ENCODE measurements at regions not wholly inside any gene's neighbourhood (a gene's known extent, or its start where the extent isn't known, plus 50 kb on each side); places are given as distances from the start of the nearest gene placed in this dataset.

- no peak for DNase-seq (ENCODE audit: unreplicated experiment)
- no peak for TF ChIP-seq CTCF (IDR thresholded peaks at IDR 0.05; ENCODE audit: unreplicated experiment)
- Mint-ChIP-seq H3K4me3 (ENCODE audit: unreplicated experiment) (no peak overlapping the region), H3K4me1 (ENCODE audit: insufficient read depth, unreplicated experiment) (no peaks in the 10 kb centered on the region), H3K27me3 (ENCODE audit: insufficient read depth, unreplicated experiment) (peaks cover 99% of the 10 kb centered on the region), H3K36me3 (ENCODE audit: insufficient read depth, unreplicated experiment) (no peaks in the 10 kb centered on the region), H3K9me3 (ENCODE audit: unreplicated experiment) (no peaks in the 10 kb centered on the region), H3K27ac (ENCODE audit: low read depth, unreplicated experiment) (no peak overlapping the region)
- POLR2A ChIA-PET: no interaction called here
- no TSS peak for BruUV-seq (replicated peaks)
- CTCF ChIA-PET: interaction anchor here (0.6 to 0.9 kb wide), 2 partner anchors 11 to 32 kb away, joined by 3 read pairs; no protein-coding TSS in a partner anchor
- intact Hi-C loops (cut with micrococcal nuclease): no loop called here
Observed at GRCh38 chr12:125198652-125199051, 133.4 kb downstream of the AACS start.

GRCh38 chr12:125201090-125201489 lies 135.9 kb downstream of the AACS start:
- Mint-ChIP-seq H3K4me3 (ENCODE audit: unreplicated experiment) (no peak overlapping the region), H3K27me3 (ENCODE audit: insufficient read depth, unreplicated experiment) (peaks cover 77% of the 10 kb centered on the region), H3K9me3 (ENCODE audit: unreplicated experiment) (no peaks in the 10 kb centered on the region), H3K27ac (ENCODE audit: low read depth, unreplicated experiment) (no peak overlapping the region), H3K36me3 (ENCODE audit: insufficient read depth, unreplicated experiment) (no peaks in the 10 kb centered on the region), H3K4me1 (ENCODE audit: insufficient read depth, unreplicated experiment) (no peaks in the 10 kb centered on the region)
- no peak for DNase-seq (ENCODE audit: unreplicated experiment)
- POLR2A ChIA-PET: no interaction called here
- TF ChIP-seq CTCF (IDR thresholded peaks at IDR 0.05; ENCODE audit: unreplicated experiment): no peak
- intact Hi-C loops (cut with micrococcal nuclease): no loop called here
- CTCF ChIA-PET: interaction anchor here (3.4 kb wide), 1 partner anchor 16 kb away, joined by 30 read pairs; the partner anchor contains the start of gene TMEM132B
- BruUV-seq (replicated peaks): no TSS peak

GRCh38 chr12:125201940-125202339 lies 136.7 kb downstream of the AACS start:
- POLR2A ChIA-PET: no interaction called here
- no peak for DNase-seq (ENCODE audit: unreplicated experiment)
- no peak overlapping the region for H3K27ac Mint-ChIP-seq (ENCODE audit: low read depth, unreplicated experiment)
- no TSS peak for BruUV-seq (replicated peaks)
- no peaks in the 10 kb centered on the region for H3K4me1 Mint-ChIP-seq (ENCODE audit: insufficient read depth, unreplicated experiment)
- CTCF ChIA-PET: interaction anchor here (0.6 to 3.4 kb wide), 6 partner anchors 9 to 261 kb away, joined by 3 to 30 read pairs (median 5); partner anchors contain the start of gene TMEM132B
- TF ChIP-seq CTCF (IDR thresholded peaks at IDR 0.05; ENCODE audit: unreplicated experiment): no peak
- no peak overlapping the region for H3K4me3 Mint-ChIP-seq (ENCODE audit: unreplicated experiment)
- H3K9me3 Mint-ChIP-seq (ENCODE audit: unreplicated experiment): no peaks in the 10 kb centered on the region
- no peaks in the 10 kb centered on the region for H3K36me3 Mint-ChIP-seq (ENCODE audit: insufficient read depth, unreplicated experiment)
- peaks cover 78% of the 10 kb centered on the region for H3K27me3 Mint-ChIP-seq (ENCODE audit: insufficient read depth, unreplicated experiment)
- intact Hi-C loops (cut with micrococcal nuclease): no loop called here

DNA sequence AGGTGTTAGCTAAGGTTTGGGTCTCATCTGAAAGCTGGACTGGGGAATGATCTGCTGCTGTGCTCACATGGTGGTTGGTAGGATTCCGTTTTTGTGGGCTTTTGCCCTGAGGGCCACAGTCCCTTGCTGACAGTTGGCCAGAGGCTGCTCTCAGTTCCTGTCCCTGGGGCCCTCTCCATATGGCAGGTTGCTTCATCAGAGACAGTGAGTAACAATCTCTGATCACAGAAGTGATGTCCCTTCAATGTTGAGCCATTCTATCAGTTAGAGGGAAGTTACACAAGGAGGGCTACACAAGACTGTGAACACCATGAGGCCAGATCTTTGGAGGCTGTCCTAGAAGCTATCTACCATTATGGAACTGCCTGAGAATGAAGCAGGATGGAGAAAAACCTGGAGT lies 137.2 kb downstream of the AACS start:
- no peak for DNase-seq (ENCODE audit: unreplicated experiment)
- H3K4me1 Mint-ChIP-seq (ENCODE audit: insufficient read depth, unreplicated experiment): no peaks in the 10 kb centered on the region
- no peaks in the 10 kb centered on the region for H3K36me3 Mint-ChIP-seq (ENCODE audit: insufficient read depth, unreplicated experiment)
- intact Hi-C loops (cut with micrococcal nuclease): no loop called here
- no peak for TF ChIP-seq CTCF (IDR thresholded peaks at IDR 0.05; ENCODE audit: unreplicated experiment)
- ChIA-PET POLR2A (no interaction called here), CTCF (interaction anchor here (0.6 to 3.4 kb wide), 15 partner anchors 9 to 592 kb away, joined by 3 to 30 read pairs (median 3); partner anchors contain the start of gene TMEM132B)
- no peak overlapping the region for H3K27ac Mint-ChIP-seq (ENCODE audit: low read depth, unreplicated experiment)
- no peaks in the 10 kb centered on the region for H3K9me3 Mint-ChIP-seq (ENCODE audit: unreplicated experiment)
- H3K4me3 Mint-ChIP-seq (ENCODE audit: unreplicated experiment): no peak overlapping the region
- no TSS peak for BruUV-seq (replicated peaks)
- peaks cover 78% of the 10 kb centered on the region for H3K27me3 Mint-ChIP-seq (ENCODE audit: insufficient read depth, unreplicated experiment)
